WTC11 (cell line): ENCODE measurements at regions not wholly inside any gene's neighbourhood (a gene's known extent, or its start where the extent isn't known, plus 50 kb on each side); places are given as distances from the start of the nearest gene placed in this dataset.

Source experiments
- ATAC-seq: fragments of 200-7000 bp; cut with Tn5 transposase; 2 replicates; pipeline ENCODE4 v1.10.0; 2021; ENCODE audit warnings: mild to moderate bottlenecking, moderate library complexity
- CTCF ChIA-PET: fragments of 300-600 bp; sonication (Branson Sonifier 250); formaldehyde crosslinking; loops from one replicate; lab custom pipeline; 2021; ENCODE audit warnings: antibody characterized with exemption; lab: Charles Lee
- POLR2A ChIA-PET: fragments of 350-600 bp; sonication (Branson Sonifier 250); formaldehyde crosslinking; loops from one replicate; lab custom pipeline; 2021; ENCODE audit warnings: antibody characterized with exemption; lab: Charles Lee
- DNase-seq: peaks from one replicate; pipeline ENCODE4 v3.0.0; 2021; ENCODE audit warnings: low spot score
- H3K27ac Mint-ChIP-seq: 2 replicates; pipeline ENCODE4 v1.8.0; 2021; ENCODE audit warnings: mixed read lengths
- H3K27me3 Mint-ChIP-seq: 2 replicates; pipeline ENCODE4 v1.8.0; 2021; ENCODE audit warnings: low read depth, mild to moderate bottlenecking, moderate library complexity, mixed read lengths
- H3K36me3 Mint-ChIP-seq: 2 replicates; pipeline ENCODE4 v1.8.0; 2021; ENCODE audit warnings: mixed read lengths
- H3K4me1 Mint-ChIP-seq: 2 replicates; pipeline ENCODE4 v1.8.0; 2022; ENCODE audit warnings: mixed read lengths
- H3K4me3 Mint-ChIP-seq: 2 replicates; pipeline ENCODE4 v1.8.0; 2021; ENCODE audit warnings: mild to moderate bottlenecking, moderate library complexity, mixed read lengths
- H3K9me3 Mint-ChIP-seq: 2 replicates; pipeline ENCODE4 v1.8.0; 2021; ENCODE audit warnings: mixed read lengths
- ARID4B ChIP-seq: sonication (generic); formaldehyde crosslinking; IDR thresholded peaks from 2 replicates; pipeline ENCODE4 v1.8.0; 2023; ENCODE audit warnings: missing genetic modification reagents, mild to moderate bottlenecking, borderline replicate concordance
- ATF1 ChIP-seq: sonication (generic); formaldehyde crosslinking; IDR thresholded peaks from 2 replicates; pipeline ENCODE4 v1.8.1; 2023; ENCODE audit warnings: mild to moderate bottlenecking, moderate library complexity, missing genetic modification reagents
- CDX4 ChIP-seq: fragments of 250-450 bp; sonication (Bioruptor Pico); IDR thresholded peaks from 2 replicates; pipeline ENCODE4 v1.9.0; 2021; ENCODE audit warnings: moderate library complexity, mild to moderate bottlenecking, inconsistent platforms, borderline replicate concordance
- FOXK1 ChIP-seq: sonication (generic); formaldehyde crosslinking; IDR thresholded peaks from 2 replicates; pipeline ENCODE4 v1.8.0; 2022; ENCODE audit warnings: mild to moderate bottlenecking, moderate library complexity, missing genetic modification reagents
- FOXP4 ChIP-seq: sonication (generic); formaldehyde crosslinking; IDR thresholded peaks from 2 replicates; pipeline ENCODE4 v1.8.0; 2022; ENCODE audit warnings: mild to moderate bottlenecking, missing genetic modification reagents
- GRHL2 ChIP-seq: fragments of 250-450 bp; sonication (Bioruptor Pico); IDR thresholded peaks from 2 replicates; pipeline ENCODE4 v1.8.0; 2022; ENCODE audit warnings: mild to moderate bottlenecking, moderate library complexity; ENCODE audit not compliant: insufficient replicate concordance, severe bottlenecking
- HMGA2 ChIP-seq: fragments of 250-450 bp; sonication (Bioruptor Pico); IDR thresholded peaks from 2 replicates; pipeline ENCODE4 v1.4.0; 2021; ENCODE audit warnings: mild to moderate bottlenecking, moderate library complexity
- IRF2 ChIP-seq: sonication (generic); formaldehyde crosslinking; IDR thresholded peaks from 2 replicates; pipeline ENCODE4 v1.8.0; 2022; ENCODE audit warnings: low read depth, missing genetic modification reagents, borderline replicate concordance
- JAZF1 ChIP-seq: fragments of 250-450 bp; sonication (Bioruptor Pico); IDR thresholded peaks from 2 replicates; pipeline ENCODE4 v1.9.0; 2021; ENCODE audit warnings: moderate library complexity, mild to moderate bottlenecking, inconsistent platforms
- JUN ChIP-seq: sonication (generic); formaldehyde crosslinking; IDR thresholded peaks from 2 replicates; pipeline ENCODE4 v1.8.0; 2023; ENCODE audit warnings: mild to moderate bottlenecking, missing genetic modification reagents
- MLX ChIP-seq: sonication (generic); formaldehyde crosslinking; IDR thresholded peaks from 2 replicates; pipeline ENCODE4 v1.8.1; 2023; ENCODE audit warnings: mild to moderate bottlenecking, missing genetic modification reagents, moderate library complexity
- NFATC4 ChIP-seq: fragments of 250-450 bp; sonication (Bioruptor Pico); IDR thresholded peaks from 2 replicates; pipeline ENCODE4 v1.9.0; 2021; ENCODE audit warnings: mild to moderate bottlenecking
- NR2C2 ChIP-seq: sonication (generic); formaldehyde crosslinking; IDR thresholded peaks from 2 replicates; pipeline ENCODE4 v1.8.0; 2022; ENCODE audit warnings: mild to moderate bottlenecking, missing genetic modification reagents
- OVOL2 ChIP-seq: fragments of 250-450 bp; sonication (Bioruptor Pico); IDR thresholded peaks from 2 replicates; pipeline ENCODE4 v1.9.0; 2021; ENCODE audit warnings: mild to moderate bottlenecking, borderline replicate concordance
- SMAD3 ChIP-seq: sonication (generic); formaldehyde crosslinking; IDR thresholded peaks from 2 replicates; pipeline ENCODE4 v1.8.0; 2022; ENCODE audit warnings: missing genetic modification reagents, mild to moderate bottlenecking, borderline replicate concordance
- ZNF263 ChIP-seq: sonication (generic); formaldehyde crosslinking; IDR thresholded peaks from 2 replicates; pipeline ENCODE4 v1.8.1; 2022; ENCODE audit warnings: low read depth, mild to moderate bottlenecking, moderate library complexity, missing genetic modification reagents
- ZNF281 ChIP-seq: sonication (generic); formaldehyde crosslinking; IDR thresholded peaks from 2 replicates; pipeline ENCODE4 v1.8.0; 2023; ENCODE audit warnings: mild to moderate bottlenecking, missing genetic modification reagents
- ZNF317 ChIP-seq: sonication (generic); formaldehyde crosslinking; IDR thresholded peaks from 2 replicates; pipeline ENCODE4 v1.8.1; 2023; ENCODE audit warnings: low read depth, mild to moderate bottlenecking, moderate library complexity, missing genetic modification reagents, borderline replicate concordance
- ZNF396 ChIP-seq: fragments of 250-450 bp; sonication (Bioruptor Pico); IDR thresholded peaks from 2 replicates; pipeline ENCODE4 v1.8.0; 2021; ENCODE audit warnings: mild to moderate bottlenecking, moderate library complexity, borderline replicate concordance

GRCh38 chr20:20992686-20993360 is 113.3 kb downstream of the LINC00237 start (continued):
- TF ChIP-seq NFATC4 (CRISPR knock-in tag) (no peak), SMAD3 (CRISPR knock-in tag) (no peak), ZNF317 (CRISPR knock-in tag) (no peak), FOXK1 (CRISPR knock-in tag) (no peak), IRF2 (CRISPR knock-in tag) (no peak), GRHL2 (no peak), JUN (CRISPR knock-in tag) (no peak), ATF1 (CRISPR knock-in tag) (no peak)
- TF ChIP-seq, all 79 proteins: peak for 0

- Mint-ChIP-seq H3K4me1 (peaks cover 3% of the 10 kb centered on the region; the same call in 1 of the 2 replicates), H3K27me3 (no peaks in the 10 kb centered on the region; the same call in 1 of the 2 replicates), H3K9me3 (0 out of 2 replicates have a peak, but pooled peaks cover 4% of the 10 kb centered on the region), H3K4me3 (no peak overlapping the region), H3K27ac (no peak overlapping the region), H3K36me3 (no peaks in the 10 kb centered on the region)
- DNase-seq (no peak), ATAC-seq (no peak)
- ChIA-PET POLR2A (no interaction called here), CTCF (no interaction called here)
- TF ChIP-seq ZNF281 (CRISPR knock-in tag): no peak
- no peak for TF ChIP-seq OVOL2 (CRISPR knock-in tag)
- TF ChIP-seq JAZF1 (CRISPR knock-in tag): no peak
- TF ChIP-seq ATF1 (CRISPR knock-in tag): no peak
- TF ChIP-seq CDX4 (CRISPR knock-in tag): no peak
- TF ChIP-seq ZNF263 (CRISPR knock-in tag): no peak
- TF ChIP-seq ZNF396: no peak
- TF ChIP-seq HMGA2: no peak
These were observed 113.9 kb downstream of the LINC00237 start for GRCh38 chr20:20992277-20992676.

- DNase-seq: no peak
- Mint-ChIP-seq H3K27ac (no peak overlapping the region), H3K27me3 (no peaks in the 10 kb centered on the region), H3K9me3 (0 out of 2 replicates have a peak, but pooled peaks cover 4% of the 10 kb centered on the region), H3K4me3 (no peak overlapping the region), H3K36me3 (no peaks in the 10 kb centered on the region), H3K4me1 (0 out of 2 replicates have a peak, but pooled peaks cover 3% of the 10 kb centered on the region)
- ATAC-seq: no peak
- CTCF ChIA-PET: no interaction called here
- TF ChIP-seq MLX (CRISPR knock-in tag) (no peak), NR2C2 (no peak), ARID4B (CRISPR knock-in tag) (no peak), FOXP4 (CRISPR knock-in tag) (no peak)
- POLR2A ChIA-PET: no interaction called here
These were observed 117.1 kb downstream of the LINC00237 start for GRCh38 chr20:20989081-20989480.
